Right lobe of liver (tissue), 6 donors: ENCODE measurements at regions not wholly inside any gene's neighbourhood (a gene's known extent, or its start where the extent isn't known, plus 50 kb on each side); places are given as distances from the start of the nearest gene placed in this dataset.

ENCODE experiments used
- ATAC-seq, 4 donors: fragments of 200-7000 bp; cut with Tn5 transposase; one replicate each; pipeline ENCODE4 v1.9.1; 2020; ENCODE audit warnings: mild to moderate bottlenecking in 4 of 4, moderate library complexity in 4 of 4
- DNase-seq, 3 donors: peaks; one replicate each; pipeline ENCODE4 v3.0.0-alpha.2; 2020
- H3K27ac ChIP-seq, 3 donors: fragments of 200-600 bp; one replicate each; pipeline ENCODE4 v1.8.0; 2022
- H3K27me3 ChIP-seq, 2 donors: fragments of 200-600 bp; one replicate each; pipeline ENCODE4 v1.8.0; 2022
- H3K36me3 ChIP-seq, 4 donors: fragments of 200-600 bp; sonication (generic) in 1 of 4; one replicate each; pipeline versions ENCODE4 v1.5.1 to v1.8.0; 2017 to 2022; ENCODE audit warnings: control low read depth in 1 of 4
- H3K4me1 ChIP-seq, 4 donors: fragments of 200-600 bp; sonication (generic) in 1 of 4; one replicate each; pipeline versions ENCODE4 v1.5.1 to v1.8.0; 2017 to 2022; ENCODE audit warnings: control low read depth in 1 of 4
- H3K4me3 ChIP-seq, 3 donors: fragments of 200-600 bp; one replicate each; pipeline ENCODE4 v1.8.0; 2022
- H3K9me3 ChIP-seq, 4 donors: fragments of 200-600 bp; sonication (generic) in 1 of 4; one replicate each; pipeline versions ENCODE4 v1.5.1 to v1.8.0; 2017 to 2022; ENCODE audit warnings: control low read depth in 1 of 4
- CTCF ChIP-seq, 4 donors: fragments of 200-600 bp in 3 of 4; fragments of 450-650 bp in 1 of 4; IDR thresholded peaks; one replicate each; pipeline versions ENCODE4 v1.5.1 to v1.8.0; 2016 to 2022; ENCODE audit warnings: antibody characterized with exemption in 4 of 4, mild to moderate bottlenecking in 2 of 4
- POLR2A ChIP-seq: fragments of 450-650 bp; IDR thresholded peaks from one replicate; pipeline ENCODE4 v1.6.1; 2017; ENCODE audit warnings: antibody characterized with exemption, mild to moderate bottlenecking
- WGBS: methylation state at CpG from one replicate; pipeline ENCODE4 v1.1.6; 2018; ENCODE audit warnings: low coverage, low lambda C conversion rate; ENCODE audit not compliant: insufficient coverage; ENCODE audit errors: missing lambda C conversion rate; 5-methylcytosine and 5-hydroxymethylcytosine counted together
- intact Hi-C, 2 donors: fragments of 100-400 bp; cut with DNase I; formaldehyde crosslinking; loops; one replicate each; pipeline versions ENCODE4 v1.11.2 to v1.14.1; 2022
- donor health status: DM: no; HTN: yes; CAD: no.
- donor health status: DM: no; HTN: no; CAD: no.
- donor health status: DM: no; HTN: no; CAD: no.
- donor health status: DM: no; HTN: yes; CAD: no.
- donor health status: DM: no; HTN: yes; CAD: no.

- intact Hi-C loops = no loop called here
- Histone ChIP-seq H3K36me3 (no peaks in the 10 kb centered on the region), H3K9me3 (no peaks in the 10 kb centered on the region), H3K4me3 (no peak overlapping the region), H3K27ac (no peak overlapping the region), H3K27me3 (no peaks in the 10 kb centered on the region), H3K4me1 (no peaks in the 10 kb centered on the region)
- DNase-seq (no peak), ATAC-seq (no peak)
- WGBS = 37% methylated on average over 5 of the region's 5 CpGs
- no peak for TF ChIP-seq CTCF (IDR thresholded peaks at IDR 0.05)
Measured at GRCh38 chr12:77435446-77436091, 370.2 kb upstream of the E2F7 start.

GRCh38 chr12:77433799-77434198 lies 368.4 kb upstream of the E2F7 start:
- no peak for TF ChIP-seq POLR2A
- TF ChIP-seq CTCF (IDR thresholded peaks at IDR 0.05) = no peak
- Histone ChIP-seq H3K4me3 (no peak overlapping the region), H3K36me3 (no peaks in the 10 kb centered on the region), H3K27ac (no peak overlapping the region), H3K27me3 (no peaks in the 10 kb centered on the region), H3K9me3 (no peaks in the 10 kb centered on the region), H3K4me1 (no peaks in the 10 kb centered on the region)
- 44% methylated on average over 3 of the region's 3 CpGs for WGBS
- DNase-seq = no peak
- intact Hi-C loops = no loop called here
- no peak for ATAC-seq

GRCh38 chr12:77429426-77429825 lies 364.1 kb upstream of the E2F7 start:
- intact Hi-C loops = no loop called here
- Histone ChIP-seq H3K9me3 (no peaks in the 10 kb centered on the region), H3K36me3 (no peaks in the 10 kb centered on the region), H3K27ac (no peak overlapping the region), H3K4me1 (no peaks in the 10 kb centered on the region), H3K4me3 (no peak overlapping the region), H3K27me3 (no peaks in the 10 kb centered on the region)
- no peak for DNase-seq
- WGBS = 25% methylated on average over 1 of the region's 1 CpG
- TF ChIP-seq CTCF (IDR thresholded peaks at IDR 0.05) (no peak), POLR2A (no peak)
- ATAC-seq = no peak

- no peaks in the 10 kb centered on the region for H3K4me1 ChIP-seq
- no peak overlapping the region for H3K27ac ChIP-seq
- no peak for TF ChIP-seq CTCF (IDR thresholded peaks at IDR 0.05)
- TF ChIP-seq POLR2A = no peak
- H3K36me3 ChIP-seq = no peaks in the 10 kb centered on the region
- DNase-seq (no peak), ATAC-seq (no peak)
- no peaks in the 10 kb centered on the region for H3K27me3 ChIP-seq
- 75% methylated on average over 2 of the region's 2 CpGs for WGBS
- no peak overlapping the region for H3K4me3 ChIP-seq
- H3K9me3 ChIP-seq = no peaks in the 10 kb centered on the region
- intact Hi-C loops = no loop called here
Measured at GRCh38 chr12:77421152-77421551, 355.8 kb upstream of the E2F7 start.

GRCh38 chr12:77409551-77409950 lies 344.2 kb upstream of the E2F7 start:
- DNase-seq (no peak), ATAC-seq (no peak)
- H3K27me3 ChIP-seq = no peaks in the 10 kb centered on the region
- no peak for TF ChIP-seq CTCF (IDR thresholded peaks at IDR 0.05)
- no peak for TF ChIP-seq POLR2A
- no peaks in the 10 kb centered on the region for H3K9me3 ChIP-seq
- H3K36me3 ChIP-seq = no peaks in the 10 kb centered on the region
- no peaks in the 10 kb centered on the region for H3K4me1 ChIP-seq
- intact Hi-C loops = no loop called here
- no peak overlapping the region for H3K4me3 ChIP-seq
- no peak overlapping the region for H3K27ac ChIP-seq
